ENCODE measurements at regions not wholly inside any gene's neighbourhood (a gene's known extent, or its start where the extent isn't known, plus 50 kb on each side); places are given as distances from the start of the nearest gene placed in this dataset.

DNA sequence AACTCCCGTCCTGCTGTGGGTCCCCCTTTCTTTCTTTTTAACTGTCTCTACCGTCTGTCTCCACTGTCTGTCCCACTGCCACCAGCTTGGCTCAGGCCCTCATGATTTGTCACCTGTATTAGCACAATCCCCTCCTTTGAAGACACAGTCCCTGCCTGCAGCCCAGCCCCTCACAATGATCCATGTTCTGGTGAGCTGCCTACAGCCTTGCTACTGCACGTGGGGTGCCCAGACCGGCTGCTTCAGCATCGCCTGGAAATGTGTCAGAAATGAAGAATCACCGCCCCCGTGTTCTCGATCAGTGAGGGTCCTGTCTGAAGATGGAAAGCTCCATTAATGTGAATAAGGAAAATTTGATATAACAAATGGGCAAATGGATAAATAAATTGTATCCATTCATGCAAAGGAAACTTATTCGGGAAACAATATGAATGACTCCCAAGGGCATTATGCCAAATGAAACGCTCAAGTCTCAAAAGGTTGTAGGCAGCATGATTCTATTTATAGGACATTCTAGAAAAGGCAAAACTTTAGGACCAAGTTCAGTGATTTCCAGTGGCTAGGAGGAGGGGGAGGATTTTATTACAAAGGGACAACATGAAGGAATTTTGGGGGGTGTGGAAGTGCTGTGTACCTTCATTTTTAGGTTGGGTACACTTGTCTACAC, 59.4 kb upstream of the CD83 start:
- TF ChIP-seq CTCF (IDR thresholded peaks at IDR 0.05; ENCODE audit: low read depth, low read length, poor library complexity, severe bottlenecking) (no peak), EZH2phosphoT487 (IDR thresholded peaks at IDR 0.05; ENCODE audit: borderline replicate concordance, low read length) (no peak)
